ENCODE measurements at regions not wholly inside any gene's neighbourhood (a gene's known extent, or its start where the extent isn't known, plus 50 kb on each side); places are given as distances from the start of the nearest gene placed in this dataset.

- Histone ChIP-seq H3K9me3 (ENCODE audit: insufficient read depth, low read length) (no peaks in the 10 kb centered on the region), H3K27ac (ENCODE audit: low read depth, low read length) (no peak overlapping the region), H3K36me3 (ENCODE audit: low read length) (no peaks in the 10 kb centered on the region), H3F3A (ENCODE audit: insufficient read depth) (no peaks in the 10 kb centered on the region), H3K9ac (ENCODE audit: low read length) (no peak overlapping the region), H3K79me2 (ENCODE audit: insufficient read depth, low read length) (no peaks in the 10 kb centered on the region), H2AFZ (ENCODE audit: low read depth, low read length, severe bottlenecking) (no peak overlapping the region), H3K9me2 (replicated peaks; ENCODE audit: insufficient read depth, low read length) (no peaks in the 10 kb centered on the region), H3K4me2 (ENCODE audit: low read depth, low read length, poor library complexity, severe bottlenecking) (no peak overlapping the region), H3K27me3 (ENCODE audit: low read length) (no peaks in the 10 kb centered on the region), H3K4me3 (ENCODE audit: insufficient read depth, low read length, poor library complexity, severe bottlenecking) (no peak overlapping the region), H4K20me1 (ENCODE audit: low read depth, low read length) (no peaks in the 10 kb centered on the region)
- TF ChIP-seq EZH2phosphoT487 (conservative IDR thresholded peaks at IDR 0.05; ENCODE audit: low read length) (no peak), CTCF (IDR thresholded peaks at IDR 0.05; ENCODE audit: insufficient read depth, low read length, poor library complexity, severe bottlenecking) (no peak)
Observed at GRCh38 chr11:92406472-92406871, 181.9 kb downstream of the FAT3 start.

- H3K27ac ChIP-seq (ENCODE audit: low read depth, low read length): no peak overlapping the region
- H3K27me3 ChIP-seq (ENCODE audit: low read length): no peaks in the 10 kb centered on the region
- H2AFZ ChIP-seq (ENCODE audit: low read depth, low read length, severe bottlenecking): no peak overlapping the region
- H3K4me2 ChIP-seq (ENCODE audit: low read depth, low read length, poor library complexity, severe bottlenecking): no peak overlapping the region
- no peak for TF ChIP-seq EZH2phosphoT487 (conservative IDR thresholded peaks at IDR 0.05; ENCODE audit: low read length)
- no peak for TF ChIP-seq CTCF (IDR thresholded peaks at IDR 0.05; ENCODE audit: insufficient read depth, low read length, poor library complexity, severe bottlenecking)
- no peak overlapping the region for H3K9ac ChIP-seq (ENCODE audit: low read length)
- no peaks in the 10 kb centered on the region for H3K79me2 ChIP-seq (ENCODE audit: insufficient read depth, low read length)
- no peak overlapping the region for H3K4me3 ChIP-seq (ENCODE audit: insufficient read depth, low read length, poor library complexity, severe bottlenecking)
- no peaks in the 10 kb centered on the region for H3K9me2 ChIP-seq (replicated peaks; ENCODE audit: insufficient read depth, low read length)
- no peaks in the 10 kb centered on the region for H3K36me3 ChIP-seq (ENCODE audit: low read length)
- no peaks in the 10 kb centered on the region for H3F3A ChIP-seq (ENCODE audit: insufficient read depth)
- H4K20me1 ChIP-seq (ENCODE audit: low read depth, low read length): no peaks in the 10 kb centered on the region
- no peaks in the 10 kb centered on the region for H3K9me3 ChIP-seq (ENCODE audit: insufficient read depth, low read length)
Observed at GRCh38 chr11:92409355-92409754, 184.7 kb downstream of the FAT3 start.

GRCh38 chr11:92409956-92410355 is 185.3 kb downstream of the FAT3 start:
- H3K9ac ChIP-seq (ENCODE audit: low read length): no peak overlapping the region
- H3K27me3 ChIP-seq (ENCODE audit: low read length): no peaks in the 10 kb centered on the region
- no peak overlapping the region for H3K4me2 ChIP-seq (ENCODE audit: low read depth, low read length, poor library complexity, severe bottlenecking)
- H3K27ac ChIP-seq (ENCODE audit: low read depth, low read length): no peak overlapping the region
- TF ChIP-seq EZH2phosphoT487 (conservative IDR thresholded peaks at IDR 0.05; ENCODE audit: low read length) (no peak), CTCF (IDR thresholded peaks at IDR 0.05; ENCODE audit: insufficient read depth, low read length, poor library complexity, severe bottlenecking) (no peak)
- H3K36me3 ChIP-seq (ENCODE audit: low read length): no peaks in the 10 kb centered on the region
- no peaks in the 10 kb centered on the region for H3F3A ChIP-seq (ENCODE audit: insufficient read depth)
- no peaks in the 10 kb centered on the region for H3K9me2 ChIP-seq (replicated peaks; ENCODE audit: insufficient read depth, low read length)
- no peaks in the 10 kb centered on the region for H4K20me1 ChIP-seq (ENCODE audit: low read depth, low read length)
- no peaks in the 10 kb centered on the region for H3K9me3 ChIP-seq (ENCODE audit: insufficient read depth, low read length)
- H3K4me3 ChIP-seq (ENCODE audit: insufficient read depth, low read length, poor library complexity, severe bottlenecking): no peak overlapping the region
- H3K79me2 ChIP-seq (ENCODE audit: insufficient read depth, low read length): no peaks in the 10 kb centered on the region
- H2AFZ ChIP-seq (ENCODE audit: low read depth, low read length, severe bottlenecking): no peak overlapping the region

All from SU-DHL-6 (cell line).